A673 (cell line): ENCODE measurements at regions not wholly inside any gene's neighbourhood (a gene's known extent, or its start where the extent isn't known, plus 50 kb on each side); places are given as distances from the start of the nearest gene placed in this dataset.

Source experiments
- BruUV-seq: library from RNA; stranded (reverse); fragments of 400-500 nt; replicated peaks from 2 replicates; lab custom pipeline; 2021; lab: Mats Ljungman, UMichigan
- CTCF ChIA-PET: fragments of 300-600 bp; sonication (Branson Sonifier 250); formaldehyde crosslinking; loops from one replicate; lab custom pipeline; 2022; ENCODE audit warnings: antibody characterized with exemption; lab: Charles Lee
- POLR2A ChIA-PET: fragments of 300-600 bp; sonication (Branson Sonifier 250); formaldehyde crosslinking; loops from one replicate; lab custom pipeline; 2022; ENCODE audit warnings: antibody characterized with exemption; ENCODE audit not compliant: low non-redundant PET; lab: Charles Lee
- DNase-seq: peaks from one replicate; pipeline ENCODE4 v3.0.0-alpha.2; 2015; ENCODE audit warnings: low spot score
- H3K27ac ChIP-seq: fragments of 200-600 bp; sonication (generic); 2 replicates; pipeline ENCODE4 v1.5.1; 2016; ENCODE audit warnings: mixed run types, low read depth, mild to moderate bottlenecking, mixed read lengths, antibody characterized with exemption, low read length; ENCODE audit not compliant: poor library complexity, severe bottlenecking
- H3K27me3 ChIP-seq: fragments of 200-600 bp; sonication (generic); replicated peaks from 2 replicates; pipeline ENCODE4 v1.6.1; 2017; ENCODE audit warnings: mixed run types, low read depth, mild to moderate bottlenecking, mixed read lengths, antibody characterized with exemption, low read length; ENCODE audit not compliant: insufficient read depth, poor library complexity
- H3K36me3 ChIP-seq: fragments of 200-600 bp; sonication (generic); 2 replicates; pipeline ENCODE4 v1.6.1; 2016; ENCODE audit warnings: mixed run types, mild to moderate bottlenecking, mixed read lengths, antibody characterized with exemption, low read length; ENCODE audit not compliant: insufficient read depth, poor library complexity, severe bottlenecking
- H3K4me1 ChIP-seq: fragments of 200-600 bp; sonication (generic); 2 replicates; pipeline ENCODE4 v1.6.1; 2017; ENCODE audit warnings: mixed run types, mild to moderate bottlenecking, mixed read lengths, antibody characterized with exemption, low read length; ENCODE audit not compliant: insufficient read depth, poor library complexity, severe bottlenecking
- H3K4me3 ChIP-seq: fragments of 200-600 bp; sonication (generic); 2 replicates; pipeline ENCODE4 v1.5.1; 2016; ENCODE audit warnings: low read depth, mixed run types, mild to moderate bottlenecking, mixed read lengths, low read length; ENCODE audit not compliant: poor library complexity, severe bottlenecking
- H3K9me3 ChIP-seq: fragments of 200-600 bp; sonication (generic); 2 replicates; pipeline ENCODE4 v1.6.1; 2016; ENCODE audit warnings: mixed run types, low read depth, mild to moderate bottlenecking, mixed read lengths, antibody characterized with exemption, low read length; ENCODE audit not compliant: poor library complexity, severe bottlenecking
- EZH2 ChIP-seq: fragments of 200-600 bp; sonication (generic); IDR thresholded peaks from 2 replicates; pipeline ENCODE4 v1.6.1; 2017; ENCODE audit warnings: borderline replicate concordance, low read depth, mild to moderate bottlenecking, mixed read lengths, antibody characterized with exemption, low read length; ENCODE audit not compliant: poor library complexity, severe bottlenecking
- intact Hi-C: fragments of 100-400 bp; cut with micrococcal nuclease; formaldehyde crosslinking; loops from one replicate; pipeline ENCODE4 v1.10.0; 2022; ENCODE audit not compliant: unreplicated experiment
- TF ChIP-seq, protein P1 (sequence below): fragments of 300-800, 200-600 bp; sonication (generic); conservative IDR thresholded peaks from 2 replicates; pipeline ENCODE4 v1.5.1; 2017; ENCODE audit warnings: low read depth, mild to moderate bottlenecking, antibody characterized with exemption, low read length, moderate library complexity, mixed read lengths

GRCh38 chr15:94162939-94163338 is 68.4 kb upstream of the MCTP2 start:
- CTCF ChIA-PET: interaction anchor here (3.9 kb wide), 1 partner anchor 161 kb away, joined by 33 read pairs; no protein-coding TSS in a partner anchor
- no peak overlapping the region for H3K27ac ChIP-seq
- BruUV-seq: no TSS peak
- H3K9me3 ChIP-seq: no peaks in the 10 kb centered on the region
- TF ChIP-seq EZH2: no peak
- TF ChIP-seq, protein P1, sequence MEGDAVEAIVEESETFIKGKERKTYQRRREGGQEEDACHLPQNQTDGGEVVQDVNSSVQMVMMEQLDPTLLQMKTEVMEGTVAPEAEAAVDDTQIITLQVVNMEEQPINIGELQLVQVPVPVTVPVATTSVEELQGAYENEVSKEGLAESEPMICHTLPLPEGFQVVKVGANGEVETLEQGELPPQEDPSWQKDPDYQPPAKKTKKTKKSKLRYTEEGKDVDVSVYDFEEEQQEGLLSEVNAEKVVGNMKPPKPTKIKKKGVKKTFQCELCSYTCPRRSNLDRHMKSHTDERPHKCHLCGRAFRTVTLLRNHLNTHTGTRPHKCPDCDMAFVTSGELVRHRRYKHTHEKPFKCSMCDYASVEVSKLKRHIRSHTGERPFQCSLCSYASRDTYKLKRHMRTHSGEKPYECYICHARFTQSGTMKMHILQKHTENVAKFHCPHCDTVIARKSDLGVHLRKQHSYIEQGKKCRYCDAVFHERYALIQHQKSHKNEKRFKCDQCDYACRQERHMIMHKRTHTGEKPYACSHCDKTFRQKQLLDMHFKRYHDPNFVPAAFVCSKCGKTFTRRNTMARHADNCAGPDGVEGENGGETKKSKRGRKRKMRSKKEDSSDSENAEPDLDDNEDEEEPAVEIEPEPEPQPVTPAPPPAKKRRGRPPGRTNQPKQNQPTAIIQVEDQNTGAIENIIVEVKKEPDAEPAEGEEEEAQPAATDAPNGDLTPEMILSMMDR: no peak
- no peak overlapping the region for H3K4me3 ChIP-seq
- no peaks in the 10 kb centered on the region for H3K27me3 ChIP-seq
- no peak for DNase-seq
- no peaks in the 10 kb centered on the region for H3K36me3 ChIP-seq
- intact Hi-C loops: loop anchor here (10.0 kb wide), 1 partner anchor 412 kb away; no protein-coding TSS in a partner anchor
- no peaks in the 10 kb centered on the region for H3K4me1 ChIP-seq
- POLR2A ChIA-PET: no interaction called here

DNA sequence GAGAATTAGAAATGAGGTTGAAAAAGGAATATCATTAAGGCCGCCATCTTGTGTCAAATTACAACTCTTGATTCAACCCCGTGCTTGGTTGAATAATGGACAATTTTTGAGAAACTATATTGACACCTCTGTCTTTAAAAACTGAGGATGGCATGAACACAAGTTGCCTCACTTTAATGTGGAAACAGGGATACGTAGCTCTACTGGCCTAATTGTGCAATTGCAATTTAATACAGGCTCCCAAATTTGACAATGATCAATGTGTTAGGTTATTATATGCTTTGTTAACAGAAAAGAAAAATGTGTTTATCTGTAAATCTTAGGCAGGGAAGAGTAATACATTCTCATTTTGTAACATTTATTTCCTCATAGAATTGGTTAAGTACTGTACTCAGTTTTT is 77.1 kb upstream of the MCTP2 start:
- Histone ChIP-seq H3K4me1 (no peaks in the 10 kb centered on the region), H3K27me3 (no peaks in the 10 kb centered on the region), H3K27ac (no peak overlapping the region), H3K4me3 (no peak overlapping the region), H3K9me3 (no peaks in the 10 kb centered on the region), H3K36me3 (no peaks in the 10 kb centered on the region)
- TF ChIP-seq, protein P1: 0 out of 2 replicates have a peak, but pooled peaks have one; percentile 37
- TF ChIP-seq EZH2: no peak
- BruUV-seq: no TSS peak
- intact Hi-C loops: no loop called here
- ChIA-PET CTCF (no interaction called here), POLR2A (no interaction called here)
- no peak for DNase-seq

GRCh38 chr15:94145046-94145445 is 86.3 kb upstream of the MCTP2 start:
- H3K27me3 ChIP-seq: no peaks in the 10 kb centered on the region
- H3K9me3 ChIP-seq: no peaks in the 10 kb centered on the region
- no peak overlapping the region for H3K4me3 ChIP-seq
- intact Hi-C loops: no loop called here
- H3K36me3 ChIP-seq: no peaks in the 10 kb centered on the region
- ChIA-PET POLR2A (no interaction called here), CTCF (no interaction called here)
- no peaks in the 10 kb centered on the region for H3K4me1 ChIP-seq
- no peak for DNase-seq
- no peak overlapping the region for H3K27ac ChIP-seq
- TF ChIP-seq EZH2: no peak
- TF ChIP-seq, protein P1: no peak
- BruUV-seq: no TSS peak
